ENCODE measurements at regions not wholly inside any gene's neighbourhood (a gene's known extent, or its start where the extent isn't known, plus 50 kb on each side); places are given as distances from the start of the nearest gene placed in this dataset.

DNA sequence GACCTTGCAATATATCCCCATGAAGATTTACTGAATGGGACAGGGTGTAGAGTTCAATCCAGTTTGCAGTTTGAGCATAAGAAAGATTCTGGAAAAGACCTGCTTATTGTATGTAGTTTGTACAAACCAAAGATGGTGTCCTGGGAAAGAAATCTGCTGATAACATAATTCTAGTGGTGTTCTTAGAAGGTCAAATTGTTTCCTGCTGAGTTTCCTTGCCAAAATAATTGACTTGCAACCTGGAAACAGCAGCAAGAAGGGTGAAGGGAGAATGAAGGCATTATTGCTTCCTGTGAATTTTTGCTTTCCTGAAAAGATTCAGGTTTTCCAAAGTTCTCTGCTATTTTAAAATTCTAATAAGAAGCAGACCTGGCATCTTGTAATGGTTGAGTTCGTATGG is 222.9 kb downstream of the KIF20B start:
- Histone ChIP-seq H3K36me3 (no peaks in the 10 kb centered on the region), H3K27me3 (no peaks in the 10 kb centered on the region), H3K4me3 (no peak overlapping the region), H3K4me1 (no peaks in the 10 kb centered on the region), H3K9me3 (no peaks in the 10 kb centered on the region), H3K27ac (no peak overlapping the region)
- intact Hi-C loops (cut with DNase I): no loop called here
- TF ChIP-seq POLR2A (IDR thresholded peaks at IDR 0.05) (no peak), POLR2AphosphoS5 (IDR thresholded peaks at IDR 0.05) (no peak), CTCF (IDR thresholded peaks at IDR 0.05) (no peak), EP300 (IDR thresholded peaks at IDR 0.05) (no peak)
- no peak for DNase-seq
- whole genome bisulfite sequencing, 2 donors: 53% methylated on average over 1 of the region's 1 CpG

DNA sequence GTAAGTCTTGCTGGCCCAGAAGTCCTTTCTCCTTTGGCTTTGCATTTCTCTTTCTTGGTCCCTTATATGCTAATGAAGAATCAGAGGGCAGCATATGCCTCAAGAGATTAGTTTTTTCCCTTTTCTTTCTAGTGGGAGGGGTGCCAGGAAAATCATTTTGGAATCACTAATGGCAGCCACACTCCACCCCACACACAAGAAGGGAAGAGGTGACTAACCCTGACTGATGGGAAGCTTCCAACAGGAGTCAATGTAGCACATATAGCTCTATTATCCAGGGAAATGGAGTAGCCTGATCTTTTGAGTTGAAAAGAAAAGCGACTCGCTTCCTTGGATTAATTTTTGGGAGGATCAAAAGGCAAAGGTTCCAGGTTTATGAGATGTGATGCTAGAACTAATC is 225.3 kb downstream of the KIF20B start:
- TF ChIP-seq POLR2AphosphoS5 (IDR thresholded peaks at IDR 0.05) (no peak), EP300 (IDR thresholded peaks at IDR 0.05) (no peak), POLR2A (IDR thresholded peaks at IDR 0.05) (no peak), CTCF (IDR thresholded peaks at IDR 0.05) (no peak)
- H3K9me3 ChIP-seq: peaks cover 0 to 3% (median 0%) of the 10 kb centered on the region in 4 donors
- WGBS, 2 donors: 91 to 93% methylated on average over 2 of the region's 2 CpGs

GRCh38 chr10:89929282-89930026 is 228.1 kb downstream of the KIF20B start:
- DNase-seq: no peak
- H3K9me3 ChIP-seq: peaks cover 0 to 3% (median 0%) of the 10 kb centered on the region in 4 donors
- H3K27ac ChIP-seq: no peak overlapping the region
- H3K27me3 ChIP-seq: no peaks in the 10 kb centered on the region
- no peak overlapping the region for H3K4me3 ChIP-seq
- no peaks in the 10 kb centered on the region for H3K36me3 ChIP-seq
- H3K4me1 ChIP-seq: no peaks in the 10 kb centered on the region
- WGBS, 2 donors: 65 to 77% methylated on average over 8 of the region's 8 CpGs
- TF ChIP-seq POLR2A (IDR thresholded peaks at IDR 0.05): no peak
- TF ChIP-seq POLR2AphosphoS5 (IDR thresholded peaks at IDR 0.05): no peak
- no peak for TF ChIP-seq CTCF (IDR thresholded peaks at IDR 0.05)
- intact Hi-C loops (cut with DNase I): no loop called here

More for the DNA sequence above, 225.3 kb downstream of the KIF20B start:
- Histone ChIP-seq H3K27ac (no peak overlapping the region), H3K4me1 (no peaks in the 10 kb centered on the region), H3K36me3 (no peaks in the 10 kb centered on the region), H3K27me3 (no peaks in the 10 kb centered on the region), H3K4me3 (no peak overlapping the region)
- DNase-seq: no peak
- intact Hi-C loops (cut with DNase I): no loop called here

DNA sequence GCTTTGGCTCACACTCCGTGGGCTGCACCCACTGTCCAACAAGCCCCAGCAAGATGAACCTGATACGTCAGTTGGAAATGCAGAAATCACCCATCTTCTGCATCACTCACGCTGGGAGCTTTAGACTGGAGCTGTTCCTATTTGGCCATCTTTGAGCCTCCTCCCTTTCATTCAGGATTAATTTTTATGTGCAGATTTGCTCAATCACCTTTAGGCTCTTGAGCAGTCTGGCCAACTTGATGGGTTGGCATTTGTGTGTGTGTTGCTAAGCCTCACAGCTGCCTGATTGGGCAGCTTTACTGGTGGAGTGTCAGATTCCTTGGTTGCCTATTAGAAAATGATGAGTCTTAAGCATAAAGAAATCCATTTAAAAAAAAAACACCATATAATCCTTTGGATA is 236.1 kb downstream of the KIF20B start:
- Histone ChIP-seq H3K4me3 (no peak overlapping the region), H3K27me3 (no peaks in the 10 kb centered on the region), H3K9me3 (no peaks in the 10 kb centered on the region), H3K4me1 (no peaks in the 10 kb centered on the region), H3K36me3 (no peaks in the 10 kb centered on the region), H3K27ac (no peak overlapping the region)
- TF ChIP-seq CTCF (IDR thresholded peaks at IDR 0.05): no peak
- no peak for TF ChIP-seq POLR2A (IDR thresholded peaks at IDR 0.05)
- TF ChIP-seq EP300 (IDR thresholded peaks at IDR 0.05): no peak
- TF ChIP-seq POLR2AphosphoS5 (IDR thresholded peaks at IDR 0.05): no peak
- no peak for DNase-seq
- 93 to 97% methylated on average over 3 of the region's 3 CpGs for WGBS, 2 donors
- intact Hi-C loops (cut with DNase I): no loop called here

DNA sequence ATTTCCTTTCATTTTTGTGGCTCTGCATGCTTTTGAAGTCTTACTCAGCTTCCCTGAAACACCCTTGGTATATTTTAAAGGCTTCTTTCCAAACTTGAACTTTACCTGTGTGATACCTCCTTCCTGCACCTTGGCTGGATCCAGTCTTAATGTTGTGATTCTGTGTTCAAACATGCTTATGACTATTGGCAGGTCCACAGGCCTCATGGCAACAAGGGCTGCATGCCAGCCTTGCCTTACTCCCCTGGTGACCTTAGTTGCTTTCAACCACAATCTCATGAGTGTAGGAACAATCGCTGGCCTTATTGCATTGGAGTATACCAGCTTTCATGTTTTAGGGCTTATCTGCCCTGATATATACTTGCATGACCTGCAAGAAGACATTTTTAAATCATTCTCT is 238.7 kb downstream of the KIF20B start:
- no peak overlapping the region for H3K4me3 ChIP-seq
- no peaks in the 10 kb centered on the region for H3K27me3 ChIP-seq
- intact Hi-C loops (cut with DNase I): no loop called here
- H3K4me1 ChIP-seq: no peaks in the 10 kb centered on the region
- H3K9me3 ChIP-seq: no peaks in the 10 kb centered on the region
- WGBS, 2 donors: 86 to 90% methylated on average over 1 of the region's 1 CpG
- DNase-seq: no peak
- H3K36me3 ChIP-seq: no peaks in the 10 kb centered on the region
- H3K27ac ChIP-seq: no peak overlapping the region
- TF ChIP-seq CTCF (IDR thresholded peaks at IDR 0.05) (no peak), EP300 (IDR thresholded peaks at IDR 0.05) (no peak), POLR2A (IDR thresholded peaks at IDR 0.05) (no peak)

Data from sigmoid colon (tissue), 6 donors.